ENCODE measurements at regions not wholly inside any gene's neighbourhood (a gene's known extent, or its start where the extent isn't known, plus 50 kb on each side); places are given as distances from the start of the nearest gene placed in this dataset.

- no peak for DNase-seq (ENCODE audit: insufficient read length, low spot score, missing footprints)
- H3K4me2 ChIP-seq (ENCODE audit: insufficient read depth, low read length), result no peak overlapping the region
- no peak overlapping the region for H3K27ac ChIP-seq (ENCODE audit: low read depth, low read length)
- no peaks in the 10 kb centered on the region for H3K27me3 ChIP-seq (ENCODE audit: insufficient read depth, low read length)
- H2AFZ ChIP-seq (ENCODE audit: low read length), result no peak overlapping the region
- peaks cover 3% of the 10 kb centered on the region for H3K9me3 ChIP-seq (ENCODE audit: low read depth, low read length)
- no peaks in the 10 kb centered on the region for H3K36me3 ChIP-seq (ENCODE audit: insufficient read depth, low read length)
- H4K20me1 ChIP-seq (ENCODE audit: insufficient read depth, low read length), result no peaks in the 10 kb centered on the region
- H3K4me3 ChIP-seq (ENCODE audit: insufficient read depth, low read length), result no peak overlapping the region
- TF ChIP-seq CTCF (IDR thresholded peaks at IDR 0.05; ENCODE audit: extremely low read depth, low read depth, low read length), result no peak
- no peaks in the 10 kb centered on the region for H3K4me1 ChIP-seq (ENCODE audit: insufficient read depth, low read length)
- no peaks in the 10 kb centered on the region for H3K79me2 ChIP-seq (ENCODE audit: insufficient read depth, low read length)
Observed at GRCh38 chr9:13478160-13478559, 198.7 kb upstream of the MPDZ start.

GRCh38 chr9:13470836-13471235 is 191.3 kb upstream of the MPDZ start:
- DNase-seq (ENCODE audit: insufficient read length, low spot score, missing footprints), result no peak
- no peak overlapping the region for H3K4me2 ChIP-seq (ENCODE audit: insufficient read depth, low read length)
- H3K4me1 ChIP-seq (ENCODE audit: insufficient read depth, low read length), result no peaks in the 10 kb centered on the region
- H3K36me3 ChIP-seq (ENCODE audit: insufficient read depth, low read length), result no peaks in the 10 kb centered on the region
- peaks cover 3% of the 10 kb centered on the region for H3K9me3 ChIP-seq (ENCODE audit: low read depth, low read length)
- no peak for TF ChIP-seq CTCF (IDR thresholded peaks at IDR 0.05; ENCODE audit: extremely low read depth, low read depth, low read length)
- H3K4me3 ChIP-seq (ENCODE audit: insufficient read depth, low read length), result no peak overlapping the region
- H4K20me1 ChIP-seq (ENCODE audit: insufficient read depth, low read length), result no peaks in the 10 kb centered on the region
- H3K27ac ChIP-seq (ENCODE audit: low read depth, low read length), result no peak overlapping the region
- peaks cover 21% of the 10 kb centered on the region for H3K27me3 ChIP-seq (ENCODE audit: insufficient read depth, low read length)
- H3K79me2 ChIP-seq (ENCODE audit: insufficient read depth, low read length), result no peaks in the 10 kb centered on the region
- H2AFZ ChIP-seq (ENCODE audit: low read length), result no peak overlapping the region

GRCh38 chr9:13467157-13467556 is 187.7 kb upstream of the MPDZ start:
- peaks cover 24% of the 10 kb centered on the region for H3K27me3 ChIP-seq (ENCODE audit: insufficient read depth, low read length)
- DNase-seq (ENCODE audit: insufficient read length, low spot score, missing footprints), result no peak
- TF ChIP-seq CTCF (IDR thresholded peaks at IDR 0.05; ENCODE audit: extremely low read depth, low read depth, low read length), result no peak

GRCh38 chr9:13461414-13461991 is 182.0 kb upstream of the MPDZ start:
- H3K9me3 ChIP-seq (ENCODE audit: low read depth, low read length), result no peaks in the 10 kb centered on the region
- no peak overlapping the region for H2AFZ ChIP-seq (ENCODE audit: low read length)
- no peak overlapping the region for H3K4me3 ChIP-seq (ENCODE audit: insufficient read depth, low read length)
- H3K27ac ChIP-seq (ENCODE audit: low read depth, low read length), result no peak overlapping the region
- no peaks in the 10 kb centered on the region for H4K20me1 ChIP-seq (ENCODE audit: insufficient read depth, low read length)
- no peaks in the 10 kb centered on the region for H3K79me2 ChIP-seq (ENCODE audit: insufficient read depth, low read length)
- no peak for TF ChIP-seq CTCF (IDR thresholded peaks at IDR 0.05; ENCODE audit: extremely low read depth, low read depth, low read length)
- no peak for DNase-seq (ENCODE audit: insufficient read length, low spot score, missing footprints)
- no peaks in the 10 kb centered on the region for H3K4me1 ChIP-seq (ENCODE audit: insufficient read depth, low read length)
- peaks cover 7% of the 10 kb centered on the region for H3K27me3 ChIP-seq (ENCODE audit: insufficient read depth, low read length)
- no peak overlapping the region for H3K4me2 ChIP-seq (ENCODE audit: insufficient read depth, low read length)
- no peaks in the 10 kb centered on the region for H3K36me3 ChIP-seq (ENCODE audit: insufficient read depth, low read length)

More at GRCh38 chr9:13467157-13467556, 187.7 kb upstream of the MPDZ start:
- Histone ChIP-seq H3K4me3 (ENCODE audit: insufficient read depth, low read length) (no peak overlapping the region), H3K79me2 (ENCODE audit: insufficient read depth, low read length) (no peaks in the 10 kb centered on the region), H3K36me3 (ENCODE audit: insufficient read depth, low read length) (no peaks in the 10 kb centered on the region), H3K4me2 (ENCODE audit: insufficient read depth, low read length) (no peak overlapping the region), H4K20me1 (ENCODE audit: insufficient read depth, low read length) (no peaks in the 10 kb centered on the region), H2AFZ (ENCODE audit: low read length) (no peak overlapping the region), H3K4me1 (ENCODE audit: insufficient read depth, low read length) (no peaks in the 10 kb centered on the region), H3K27ac (ENCODE audit: low read depth, low read length) (no peak overlapping the region), H3K9me3 (ENCODE audit: low read depth, low read length) (no peaks in the 10 kb centered on the region)

All from osteoblast (primary cell).